Left forelimb (tissue), 1 donor: ENCODE measurements at regions not wholly inside any gene's neighbourhood (a gene's known extent, or its start where the extent isn't known, plus 50 kb on each side); places are given as distances from the start of the nearest gene placed in this dataset.
"Not testable (repeated sequence)": the region's sequence is repeated elsewhere in the genome, so short reads cannot be mapped to it uniquely, and the experiment has no call there.

ENCODE experiments used
- DNase-seq: peaks from one replicate; pipeline ENCODE4 v3.0.0-alpha.2; 2018; ENCODE audit warnings: low spot score

DNA sequence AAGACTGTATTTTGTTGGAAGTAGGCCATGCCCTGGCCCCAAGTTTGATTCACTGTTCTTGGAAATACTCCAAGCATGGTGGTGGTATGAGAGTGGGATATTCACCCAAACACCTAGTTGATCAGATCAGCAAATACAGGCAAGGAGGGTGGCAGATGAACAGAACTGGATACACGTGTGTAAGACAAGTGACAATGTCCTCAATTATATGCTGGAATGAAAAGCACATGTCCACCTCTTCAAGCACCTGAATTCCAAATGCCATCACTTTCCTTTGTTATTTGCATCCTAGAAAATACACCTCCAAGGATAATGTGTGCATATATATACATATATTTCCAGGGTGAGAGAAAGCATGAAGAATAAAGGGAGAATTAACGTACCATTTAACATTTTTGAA is 131.8 kb upstream of the ZEB1 start:
- DNase-seq: no peak

DNA sequence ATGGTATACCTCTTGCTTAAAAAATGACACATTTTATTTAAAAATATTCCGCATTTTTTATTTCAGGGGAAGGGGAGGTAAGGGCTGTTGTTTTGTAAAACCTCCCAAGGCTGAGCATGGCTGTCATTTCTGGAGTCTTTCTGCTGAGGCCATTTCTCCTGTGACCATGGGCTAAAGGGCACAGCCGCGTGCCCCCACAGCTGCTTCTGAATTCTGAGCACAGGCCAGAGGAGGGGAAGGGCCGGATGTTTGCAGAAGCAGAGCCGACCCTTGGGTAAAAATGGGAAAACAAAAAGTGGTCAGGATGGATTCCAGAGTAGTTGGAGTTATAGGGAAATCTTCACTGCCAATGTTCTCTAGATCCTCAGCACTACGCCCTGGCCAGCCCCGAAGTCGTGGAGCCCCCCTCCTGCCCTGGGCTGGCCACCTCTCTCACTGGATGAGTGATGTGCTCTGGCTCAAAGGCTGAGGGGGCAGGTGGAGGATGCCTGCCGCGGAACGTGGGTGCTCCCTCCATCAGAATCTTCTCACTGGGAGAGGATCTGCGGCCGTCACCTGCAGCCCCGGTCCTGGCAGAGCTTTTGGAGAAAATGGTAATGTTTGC is 131.3 kb upstream of the ZEB1 start:
- no peak for DNase-seq

DNA sequence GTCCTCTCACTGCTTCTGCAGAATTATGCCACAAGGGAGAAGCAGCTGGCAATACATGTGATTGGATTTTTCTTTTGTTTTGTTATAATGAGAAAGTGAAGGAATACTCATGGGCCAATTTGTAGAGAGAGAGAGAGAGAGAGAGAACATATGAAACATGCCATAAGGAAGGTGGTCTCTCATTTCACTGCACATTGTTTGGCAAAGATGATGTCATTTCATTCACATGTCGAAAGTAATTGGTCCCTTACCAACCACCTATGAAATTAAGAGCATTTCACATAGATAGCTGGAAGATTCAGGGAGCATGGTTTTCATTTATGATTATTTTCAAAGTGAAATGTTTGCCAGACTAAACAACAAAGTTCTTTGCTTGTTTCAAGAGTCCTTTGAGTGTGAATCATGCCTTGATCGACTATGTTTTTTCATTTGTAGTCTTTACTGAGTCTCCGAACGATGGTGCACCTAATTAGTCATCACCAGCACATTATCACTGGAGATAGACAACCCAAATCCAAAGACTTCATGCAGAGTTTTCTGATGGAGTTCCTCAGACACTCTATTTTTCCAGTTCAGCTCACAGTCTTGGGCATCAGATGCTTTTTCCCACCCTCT is 130.1 kb upstream of the ZEB1 start:
- no peak for DNase-seq

DNA sequence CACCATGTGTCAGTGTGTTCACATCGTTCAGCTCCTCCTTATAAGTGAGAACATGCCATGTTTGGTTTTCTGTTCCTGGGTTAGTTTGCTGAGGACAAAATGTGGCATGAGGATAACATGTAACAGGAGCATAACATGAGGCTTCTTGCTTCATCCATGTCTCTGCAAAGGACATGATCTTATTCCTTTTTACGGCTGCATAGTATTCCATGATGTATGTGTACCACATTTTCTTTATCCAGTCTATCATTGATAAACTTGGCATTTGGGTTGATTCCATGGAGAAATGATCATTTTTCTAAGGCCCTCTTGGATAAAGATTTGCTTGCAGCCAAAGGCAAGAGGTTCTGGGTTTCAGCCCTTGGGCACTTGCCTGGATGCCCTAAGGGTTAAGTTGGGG is 128.5 kb upstream of the ZEB1 start:
- no peak for DNase-seq

DNA sequence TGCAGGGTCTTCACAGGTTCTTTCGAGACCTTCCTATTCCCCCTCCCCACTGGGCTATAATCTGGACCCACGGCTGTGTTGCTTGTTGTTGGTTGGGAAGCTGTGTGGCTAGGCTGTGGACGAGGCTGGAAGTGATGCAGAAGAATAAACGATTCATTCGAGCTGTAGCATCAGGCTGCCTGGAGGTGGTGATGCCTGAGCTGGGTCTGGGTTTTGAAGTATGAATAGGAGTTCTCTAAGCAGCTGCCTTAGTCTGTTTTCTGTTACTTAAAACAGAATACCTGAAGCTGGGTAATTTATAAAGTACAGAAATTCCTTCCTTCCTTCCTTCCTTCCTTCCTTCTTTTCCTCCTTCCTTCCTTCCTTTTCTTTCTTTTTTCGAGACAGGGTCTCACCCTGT is 126.5 kb upstream of the ZEB1 start:
- DNase-seq: no peak

DNA sequence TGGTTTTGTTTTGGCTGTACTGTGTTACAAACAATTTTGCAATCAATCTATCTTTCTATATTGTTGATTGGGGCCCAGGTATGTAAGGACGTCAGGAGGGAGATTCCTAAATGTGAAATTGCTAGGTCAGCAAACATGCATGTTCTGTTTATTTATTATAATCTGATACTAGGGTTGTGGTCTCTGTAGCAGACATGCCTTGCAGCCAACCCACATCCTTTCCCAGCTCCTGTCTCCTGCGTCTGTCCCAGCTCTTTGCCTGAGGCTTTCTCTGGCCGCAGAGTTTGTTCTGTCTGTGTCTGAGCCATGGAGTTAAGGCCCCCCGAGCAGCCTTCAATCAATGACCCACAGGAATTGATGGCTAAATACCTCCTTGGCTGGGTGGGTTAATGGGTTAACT is 124.0 kb upstream of the ZEB1 start:
- no peak for DNase-seq

DNA sequence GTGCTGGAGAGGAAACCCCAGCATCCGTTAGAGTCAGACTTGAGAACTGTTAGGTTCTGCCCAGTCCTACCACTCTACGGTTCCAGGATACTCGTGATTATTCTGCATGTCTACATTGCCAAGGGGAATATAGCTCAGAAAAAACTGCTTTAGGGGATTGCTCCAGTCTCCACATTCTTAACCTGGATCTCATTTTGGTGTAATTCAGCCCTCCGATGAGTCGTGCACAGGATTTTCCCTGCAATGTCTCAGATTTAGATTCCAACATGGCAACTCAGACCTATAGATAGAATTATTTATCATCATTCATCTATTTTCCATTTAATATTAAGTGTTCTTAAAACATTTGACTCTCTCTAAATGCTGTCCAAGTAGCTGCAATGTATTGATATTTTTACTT is 121.1 kb upstream of the ZEB1 start:
- no peak for DNase-seq

DNA sequence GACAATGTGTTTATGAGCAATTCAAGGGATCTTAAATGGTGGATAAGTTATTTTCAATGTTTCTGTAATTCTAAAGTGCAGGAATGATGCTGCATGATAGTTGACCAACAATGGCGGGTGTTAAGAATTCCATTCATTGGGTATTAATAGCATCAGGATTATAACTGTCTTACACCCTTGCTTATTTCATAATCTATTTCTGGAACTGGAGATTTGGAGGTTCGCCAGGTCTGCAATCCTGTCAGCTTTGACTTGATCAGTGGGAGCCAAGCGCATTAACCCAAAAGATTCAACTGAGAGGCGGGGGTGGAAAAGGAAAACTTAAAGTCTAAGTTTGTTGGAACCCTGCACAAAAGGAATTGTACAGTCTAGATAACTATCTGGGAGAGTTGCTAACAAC is 114.9 kb upstream of the ZEB1 start:
- DNase-seq: no peak

DNA sequence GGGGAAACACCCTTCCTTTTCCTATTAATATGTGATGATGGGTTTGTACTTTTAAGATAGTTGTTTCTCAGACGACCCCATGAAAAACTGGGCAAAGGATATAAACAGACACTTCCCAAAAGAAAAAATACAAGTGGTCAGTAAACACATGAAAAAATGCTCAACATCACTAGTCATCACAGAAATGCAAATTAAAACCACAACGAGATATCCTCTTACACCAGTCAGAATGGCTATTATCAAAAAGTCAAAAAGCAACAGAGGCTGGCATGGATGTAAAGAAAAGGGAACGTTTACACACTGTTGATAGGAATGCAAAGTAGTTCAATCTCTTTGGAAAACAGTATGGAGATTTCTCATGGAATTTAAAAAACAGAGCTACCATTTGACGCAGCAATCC is 111.4 kb upstream of the ZEB1 start:
- DNase-seq: no peak

DNA sequence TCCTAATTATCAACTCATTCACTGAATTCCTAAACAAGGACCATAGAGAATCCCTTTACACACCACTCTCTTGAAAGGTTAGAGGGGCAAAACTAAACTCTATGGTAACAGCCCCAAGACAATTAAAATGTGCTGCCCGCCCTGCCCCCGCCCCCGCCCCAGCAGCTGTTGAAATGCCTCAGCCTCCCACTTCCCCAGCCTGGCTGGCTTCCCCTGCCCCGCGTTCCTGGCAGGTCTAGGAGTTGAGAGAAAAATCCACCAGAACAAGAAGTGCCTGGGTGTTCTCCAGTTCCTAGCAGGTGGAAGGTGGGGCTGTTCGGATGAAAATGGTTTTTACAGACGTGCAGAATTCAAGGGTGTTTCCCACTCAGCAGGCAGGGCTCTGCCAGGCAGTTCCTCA is 109.5 kb upstream of the ZEB1 start:
- no peak for DNase-seq

DNA sequence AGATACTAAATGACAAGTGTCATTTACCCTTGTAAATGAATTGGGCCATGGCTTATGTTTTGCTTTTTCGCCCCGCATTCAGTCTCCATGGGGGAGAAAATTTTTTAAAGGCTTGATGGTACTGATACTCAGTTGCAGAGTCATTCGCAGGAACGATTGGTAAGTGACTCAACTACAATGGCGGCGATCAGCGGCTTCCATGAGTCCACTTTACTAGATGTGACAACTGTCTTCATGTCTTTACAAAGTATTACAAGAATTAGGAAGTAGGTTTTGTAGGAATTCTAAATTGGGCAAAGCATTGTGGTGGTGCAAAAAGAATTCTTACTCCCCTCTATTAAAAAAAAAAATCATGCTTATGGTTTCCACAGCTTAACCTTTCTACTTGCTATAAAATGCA is 108.8 kb upstream of the ZEB1 start:
- DNase-seq: no peak

DNA sequence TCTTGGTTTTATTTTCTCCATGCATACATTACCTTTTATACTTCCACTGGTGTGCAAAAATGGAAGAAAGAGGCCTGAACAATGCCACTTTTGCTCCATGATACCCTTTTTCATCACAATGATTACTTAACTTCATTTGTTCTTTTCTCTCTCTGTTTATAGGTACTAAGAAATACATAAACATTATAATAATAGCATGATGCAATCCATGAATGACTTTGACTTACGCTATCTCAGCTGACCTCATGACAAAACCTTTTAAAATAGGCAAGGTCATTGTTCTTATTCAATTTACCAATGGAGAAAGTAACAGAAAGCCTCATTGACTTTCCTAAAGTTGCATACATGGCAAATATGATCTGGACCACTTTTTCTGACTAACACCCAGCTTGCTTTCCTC is 105.1 kb upstream of the ZEB1 start:
- no peak for DNase-seq

DNA sequence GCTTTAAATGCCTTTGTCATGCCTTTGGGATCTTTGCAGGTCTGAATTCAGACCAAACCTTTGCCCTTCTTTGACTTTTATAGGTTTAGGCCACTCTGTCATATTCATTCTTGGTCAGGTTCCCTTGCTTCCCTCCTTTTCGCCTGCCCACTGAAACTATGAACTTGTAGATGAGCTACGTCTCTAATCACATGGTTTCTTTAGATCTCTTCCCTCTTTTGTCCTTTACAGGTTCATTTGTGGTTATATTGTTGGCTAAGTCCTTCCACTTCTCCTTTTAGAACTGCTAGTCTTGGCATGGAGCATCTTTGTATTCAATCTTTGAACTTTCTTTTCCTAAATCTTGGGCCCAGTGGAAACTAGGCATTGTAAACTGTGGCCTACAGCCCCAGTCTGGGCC is 104.0 kb upstream of the ZEB1 start:
- no peak for DNase-seq

DNA sequence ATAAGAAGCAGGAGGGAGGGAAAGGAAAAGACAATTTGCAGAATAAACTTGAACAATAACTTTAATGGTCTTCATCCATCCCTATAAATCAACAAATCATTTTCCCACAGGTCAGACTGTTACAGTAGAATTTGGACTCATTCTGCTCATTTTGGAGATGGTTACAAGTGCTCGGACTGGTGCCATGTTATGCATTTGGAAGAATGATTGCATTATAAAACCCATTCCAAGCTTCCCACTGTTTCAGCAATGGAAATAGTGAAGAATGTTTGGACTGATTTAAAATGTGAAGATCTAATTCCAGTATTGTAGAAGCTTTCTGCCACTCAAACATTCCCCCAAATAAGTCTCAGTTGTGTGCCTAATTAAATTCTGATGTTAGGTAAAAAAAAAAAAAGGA is 99.7 kb upstream of the ZEB1 start:
- no peak for DNase-seq

DNA sequence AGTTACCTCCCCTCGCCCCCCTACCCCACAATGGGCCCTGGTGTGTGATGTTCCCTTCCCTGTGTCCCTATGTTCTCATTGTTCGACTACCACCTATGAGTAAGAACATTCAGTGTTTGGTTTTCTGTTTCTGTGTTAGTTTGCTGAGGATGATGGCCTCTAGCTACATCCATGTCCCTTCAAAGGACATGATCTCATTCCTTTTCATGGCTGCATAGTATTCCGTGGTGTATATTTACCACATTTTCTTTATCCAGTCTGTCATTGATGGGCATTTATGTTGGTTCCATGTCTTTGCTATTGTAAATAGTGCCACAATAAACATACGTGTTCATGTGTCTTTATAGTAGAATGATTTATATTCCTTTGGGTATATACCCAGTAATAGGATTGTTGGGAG is 90.2 kb upstream of the ZEB1 start:
- not testable (repeated sequence) for DNase-seq

DNA sequence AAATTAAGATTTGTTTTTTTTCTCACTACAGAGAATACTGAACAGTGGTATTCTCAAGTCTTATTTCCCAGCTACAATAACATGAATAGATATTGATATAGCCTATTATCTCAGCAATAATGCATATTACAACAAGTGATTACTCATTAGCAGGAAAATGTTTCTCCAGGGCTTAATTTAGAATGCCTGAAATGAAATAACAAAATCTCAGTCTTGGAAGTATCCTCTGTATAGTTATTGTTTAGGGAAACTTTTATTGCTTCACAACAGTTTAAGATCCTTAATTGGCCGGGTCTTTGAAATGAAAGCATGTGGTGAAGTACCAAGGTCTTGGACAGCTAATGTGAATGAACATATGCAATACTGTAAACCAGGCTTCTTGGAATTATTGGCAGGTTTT is 79.1 kb upstream of the ZEB1 start:
- no peak for DNase-seq

DNA sequence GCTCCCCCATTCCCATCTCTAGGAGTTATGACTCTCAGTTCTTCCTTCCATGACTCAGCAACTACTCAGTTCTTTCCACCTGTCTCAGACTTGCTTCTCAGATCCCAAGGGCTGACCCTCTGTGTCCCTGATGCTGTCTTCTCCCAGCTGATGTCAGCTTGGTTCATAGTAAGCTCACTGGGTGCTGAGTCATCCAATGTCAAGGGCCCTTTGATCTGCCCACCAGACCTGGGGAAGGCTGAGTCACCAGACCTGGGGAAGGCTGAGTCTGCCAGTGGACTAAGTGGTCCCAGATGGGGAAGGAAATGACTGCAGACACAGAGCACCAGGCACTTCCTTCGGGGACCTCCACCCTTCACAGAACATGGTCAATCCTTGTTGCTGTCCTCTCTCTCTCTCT is 76.1 kb upstream of the ZEB1 start:
- no peak for DNase-seq

DNA sequence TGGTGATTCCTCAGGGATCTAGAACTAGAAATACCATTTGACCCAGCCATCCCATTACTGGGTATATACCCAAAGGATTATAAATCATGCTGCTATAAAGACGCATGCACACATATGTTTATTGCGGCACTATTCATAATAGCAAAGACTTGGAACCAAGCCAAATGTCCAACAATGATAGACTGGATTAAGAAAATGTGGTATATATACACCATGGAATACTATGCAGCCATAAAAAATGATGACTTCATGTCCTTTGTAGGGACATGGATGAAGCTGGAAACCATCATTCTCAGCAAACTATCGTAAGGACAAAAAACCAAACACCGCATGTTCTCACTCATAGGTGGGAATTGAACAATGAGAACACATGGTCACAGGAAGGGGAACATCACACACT is 67.9 kb upstream of the ZEB1 start:
- DNase-seq: not testable (repeated sequence)

DNA sequence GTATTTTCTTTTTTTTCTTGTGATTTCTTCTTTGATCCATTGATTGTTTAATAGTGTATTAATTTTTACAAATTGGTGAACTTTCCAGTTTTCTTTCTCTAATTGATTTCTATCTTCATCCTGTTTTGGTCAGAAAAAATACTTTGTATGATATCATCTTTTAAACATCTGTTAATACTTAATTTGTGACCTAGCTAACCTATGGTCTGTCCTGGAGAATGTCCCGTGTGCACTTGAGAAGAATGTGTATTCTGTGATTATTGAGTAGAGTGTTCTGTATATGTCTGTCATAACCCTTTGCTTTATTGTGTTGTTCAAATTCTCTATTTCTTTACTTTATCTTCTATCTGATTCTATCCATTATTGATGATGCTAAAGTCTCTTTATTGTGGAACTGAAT is 65.8 kb upstream of the ZEB1 start:
- DNase-seq: no peak

DNA sequence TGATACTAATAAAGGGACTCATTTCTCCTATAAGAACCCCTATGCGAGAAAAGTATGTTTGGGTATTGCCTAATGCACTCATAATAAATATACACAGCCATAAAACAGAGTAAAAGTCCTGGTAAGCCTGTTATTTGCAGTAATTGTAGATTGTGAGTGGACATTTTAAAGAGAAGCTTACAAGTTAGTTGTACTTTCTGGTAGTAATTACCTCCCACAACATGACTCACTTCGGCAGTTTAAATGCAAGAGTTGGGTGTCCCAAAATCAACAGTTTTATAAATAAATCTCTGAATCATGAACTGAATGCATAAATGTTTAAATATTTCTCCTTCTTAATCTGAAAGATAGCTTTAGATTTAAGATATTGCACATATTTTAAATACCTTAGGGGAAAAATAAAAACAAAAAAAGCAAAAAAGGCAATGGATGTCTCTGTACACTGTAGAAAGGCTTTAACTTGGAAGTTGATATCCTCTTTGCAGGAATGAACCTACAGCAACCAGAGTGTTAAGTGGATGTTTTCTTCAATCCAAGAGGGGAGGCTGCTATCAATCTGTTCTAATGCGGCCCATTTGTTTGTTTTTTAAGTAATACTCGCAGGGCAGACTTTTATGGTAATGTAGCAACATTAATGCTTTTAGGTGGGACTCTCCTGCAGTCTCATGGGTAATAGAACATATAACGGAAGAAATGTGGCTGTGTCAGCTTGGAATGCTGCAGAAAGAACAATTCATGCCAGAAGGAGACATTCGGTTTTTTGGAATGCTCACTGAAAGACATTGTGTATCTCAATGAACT is 57.3 kb upstream of the ZEB1 start:
- no peak for DNase-seq

DNA sequence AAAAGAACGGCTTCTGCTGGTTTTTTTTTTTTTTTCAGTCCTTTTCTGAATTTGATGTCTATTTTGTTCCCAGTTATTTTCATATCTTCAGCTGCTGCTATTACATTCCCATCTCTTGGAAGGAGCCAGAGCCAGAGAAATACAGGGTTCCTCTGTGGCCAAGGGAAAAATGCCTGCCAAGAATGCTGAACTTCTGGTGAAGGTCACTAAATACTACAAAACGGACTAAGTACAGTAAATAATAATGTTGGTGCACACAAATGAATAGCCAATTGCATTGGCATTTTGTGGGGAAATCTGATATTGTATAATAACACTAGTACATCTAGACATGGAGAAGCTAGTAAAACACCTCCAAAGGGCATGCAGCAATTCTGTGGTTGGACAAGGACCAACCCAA is 56.3 kb upstream of the ZEB1 start:
- no peak for DNase-seq

DNA sequence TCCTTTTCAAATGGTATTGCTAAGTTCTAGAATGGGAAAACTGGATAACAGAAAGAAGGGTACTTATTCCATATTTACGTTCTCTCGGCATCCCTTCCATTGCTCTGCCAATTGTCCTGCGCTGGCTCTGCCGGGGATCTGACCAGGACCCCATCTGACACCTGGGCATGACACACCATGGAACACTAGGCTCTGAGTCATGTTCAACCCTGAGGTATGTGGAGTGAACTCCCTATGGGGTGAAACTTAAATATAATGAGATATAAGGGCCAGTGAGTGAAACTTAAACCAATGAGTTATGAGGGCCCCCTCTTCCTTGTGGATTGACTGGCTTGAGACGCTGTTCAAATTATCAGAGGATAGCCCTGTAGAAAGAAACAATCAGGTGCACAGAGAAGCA is 55.1 kb upstream of the ZEB1 start:
- no peak for DNase-seq

DNA sequence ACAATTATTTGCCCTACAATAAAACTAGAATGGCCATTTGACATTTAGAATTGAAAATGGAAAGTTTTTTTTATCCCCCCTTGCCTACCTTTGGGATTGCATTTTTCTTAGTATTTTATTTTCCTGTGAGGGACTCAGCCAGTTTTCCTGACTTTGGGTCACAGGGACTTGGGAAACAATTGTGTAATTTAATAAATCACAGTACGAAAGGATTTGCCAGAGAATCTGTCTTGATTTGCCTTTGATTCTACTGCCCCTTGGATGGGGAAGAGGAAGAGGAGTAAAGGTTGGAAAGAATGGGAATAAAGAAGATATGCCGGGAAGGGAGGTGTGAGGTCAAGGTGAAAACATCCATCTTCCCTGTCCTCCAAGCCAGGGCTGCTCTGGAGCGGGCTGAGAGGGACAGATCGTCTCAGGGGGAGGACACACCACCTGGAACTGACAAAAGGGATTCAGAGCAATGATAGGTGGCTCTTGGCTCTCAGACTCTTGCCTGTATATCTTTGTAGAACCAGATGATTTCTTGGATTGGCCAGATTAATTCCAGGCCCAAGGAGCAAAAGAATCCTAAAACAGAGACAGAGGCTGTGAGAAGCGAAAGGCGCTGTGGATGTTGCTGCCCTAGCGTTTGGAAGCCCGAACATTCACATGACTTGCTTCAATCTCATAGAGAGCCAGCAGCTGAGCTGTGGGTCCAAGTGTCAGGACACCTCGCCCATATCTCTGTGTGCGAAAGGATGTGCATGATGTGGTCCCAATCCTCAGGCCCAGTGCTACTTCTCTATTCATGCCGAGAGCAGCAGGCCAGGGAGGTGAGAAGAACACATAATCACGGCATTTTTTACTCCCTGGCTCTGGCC is 50.3 kb upstream of the ZEB1 start:
- DNase-seq: no peak
